Erythroblast (primary cell): ENCODE measurements at regions not wholly inside any gene's neighbourhood (a gene's known extent, or its start where the extent isn't known, plus 50 kb on each side); places are given as distances from the start of the nearest gene placed in this dataset.

Experiments used
- GATA1 ChIP-seq: IDR thresholded peaks from 2 replicates; pipeline ENCODE4 v1.6.1; 2011; ENCODE audit warnings: low read depth, mild to moderate bottlenecking, control low read depth, low read length, moderate library complexity
- POLR2A ChIP-seq: IDR thresholded peaks from 2 replicates; pipeline ENCODE4 v1.6.1; 2011; ENCODE audit warnings: mild to moderate bottlenecking, low read length

GRCh38 chr2:66201242-66201641 lies 233.7 kb upstream of the MEIS1 start:
- no peak for TF ChIP-seq POLR2A
- TF ChIP-seq GATA1 = no peak
